Common myeloid progenitor, CD34-positive (primary cell): ENCODE measurements at regions not wholly inside any gene's neighbourhood (a gene's known extent, or its start where the extent isn't known, plus 50 kb on each side); places are given as distances from the start of the nearest gene placed in this dataset.

Experiments used
- CTCF ChIA-PET: fragments of 350-600 bp; sonication (Branson Sonifier 250); formaldehyde crosslinking; loops from one replicate; lab custom pipeline; 2021; ENCODE audit warnings: antibody characterized with exemption; lab: Charles Lee
- POLR2A ChIA-PET: fragments of 350-600 bp; sonication (Branson Sonifier 250); formaldehyde crosslinking; loops from one replicate; lab custom pipeline; 2021; ENCODE audit warnings: antibody characterized with exemption; lab: Charles Lee
- DNase-seq, 3 donors: peaks; one replicate each; pipeline versions ENCODE4 v3.0.0 to v3.0.0-alpha.2; 2013
- H3K27ac ChIP-seq, 2 experiments: 1 replicate in 1 of 2; 2 replicates in 1 of 2; pipeline ENCODE4 v1.7.0; 2013; ENCODE audit warnings: inconsistent platforms in 2 of 2, low read length in 2 of 2, mild to moderate bottlenecking in 2 of 2, low read depth in 1 of 2, moderate library complexity in 1 of 2; ENCODE audit not compliant: severe bottlenecking in 2 of 2, insufficient read depth in 1 of 2, poor library complexity in 1 of 2
- H3K27me3 ChIP-seq, 5 experiments: replicated peaks in 2 of 5; 1 replicate in 3 of 5; 2 replicates in 2 of 5; pipeline versions ENCODE4 v1.6.1 to v1.7.0; 2013; ENCODE audit warnings: low read length in 4 of 5, mild to moderate bottlenecking in 2 of 5, moderate library complexity in 2 of 5, inconsistent platforms in 1 of 5; ENCODE audit not compliant: insufficient read depth in 5 of 5, control insufficient read depth in 4 of 5
- H3K36me3 ChIP-seq, 4 experiments: 1 replicate in 2 of 4; 2 replicates in 2 of 4; pipeline versions ENCODE4 v1.6.1 to v1.7.0; 2013; ENCODE audit warnings: low read length in 3 of 4, control low read depth in 1 of 4, mild to moderate bottlenecking in 1 of 4; ENCODE audit not compliant: control insufficient read depth in 4 of 4, insufficient read depth in 4 of 4
- H3K4me1 ChIP-seq, 4 experiments: 1 replicate in 3 of 4; 2 replicates in 1 of 4; pipeline versions ENCODE4 v1.6.1 to v1.7.1; 2013; ENCODE audit warnings: low read length in 3 of 4, mild to moderate bottlenecking in 3 of 4, control low read depth in 1 of 4, inconsistent platforms in 1 of 4, moderate library complexity in 1 of 4; ENCODE audit not compliant: control insufficient read depth in 4 of 4, insufficient read depth in 4 of 4; ENCODE audit errors: control extremely low read depth in 1 of 4
- H3K4me3 ChIP-seq, 7 experiments: 1 replicate in 4 of 7; 2 replicates in 3 of 7; pipeline versions ENCODE4 v1.5.1 to v1.7.0; 2013; ENCODE audit warnings: mild to moderate bottlenecking in 7 of 7, low read length in 6 of 7, moderate library complexity in 6 of 7, inconsistent platforms in 2 of 7, low read depth in 2 of 7, control low read depth in 1 of 7; ENCODE audit not compliant: insufficient read depth in 4 of 7, control insufficient read depth in 1 of 7; ENCODE audit errors: extremely low read depth in 1 of 7
- H3K9me3 ChIP-seq, 5 experiments: 1 replicate in 4 of 5; 2 replicates in 1 of 5; pipeline versions ENCODE4 v1.6.1 to v1.7.1; 2013; ENCODE audit warnings: low read length in 4 of 5, mild to moderate bottlenecking in 2 of 5, inconsistent platforms in 1 of 5, low read depth in 1 of 5, moderate library complexity in 1 of 5; ENCODE audit not compliant: control insufficient read depth in 4 of 5, insufficient read depth in 2 of 5; ENCODE audit errors: control extremely low read depth in 1 of 5
- WGBS: methylation state at CpG from one replicate; pipeline ENCODE4 v1.1.5; 2013; ENCODE audit not compliant: insufficient coverage; 5-methylcytosine and 5-hydroxymethylcytosine counted together

DNA sequence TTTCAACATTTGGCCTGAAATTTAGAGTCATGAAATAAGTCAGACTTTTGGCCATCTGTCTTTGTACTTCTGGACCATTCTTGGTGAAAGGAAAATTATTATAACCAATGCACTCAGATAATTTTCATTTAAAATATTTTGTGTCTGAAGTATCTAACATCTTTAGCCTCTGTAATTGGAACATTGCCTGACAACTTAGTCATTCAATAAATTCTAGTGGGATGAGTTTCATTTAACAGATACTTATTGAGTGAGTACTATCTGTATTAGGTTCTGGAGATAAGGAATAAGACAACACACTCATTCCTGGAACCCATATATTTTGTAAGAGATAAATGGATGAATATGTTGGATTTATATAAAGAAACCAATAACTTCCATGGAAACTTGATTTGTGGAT lies 536.0 kb downstream of the BCKDHB start:
- no peaks in the 10 kb centered on the region for H3K4me1 ChIP-seq
- DNase-seq: no peak
- no peak overlapping the region for H3K27ac ChIP-seq
- no peak overlapping the region for H3K4me3 ChIP-seq
- H3K9me3 ChIP-seq: peaks cover 0 to 5% (median 0%) of the 10 kb centered on the region in 5 experiments
- ChIA-PET CTCF (no interaction called here), POLR2A (no interaction called here)
- H3K27me3 ChIP-seq: no peaks in the 10 kb centered on the region
- H3K36me3 ChIP-seq: no peaks in the 10 kb centered on the region

- no peak overlapping the region for H3K4me3 ChIP-seq
- no peak overlapping the region for H3K27ac ChIP-seq
- ChIA-PET POLR2A (no interaction called here), CTCF (no interaction called here)
- no peaks in the 10 kb centered on the region for H3K27me3 ChIP-seq
- WGBS: 63% methylated on average over 1 of the region's 2 CpGs
- DNase-seq: no peak
- no peaks in the 10 kb centered on the region for H3K36me3 ChIP-seq
- no peaks in the 10 kb centered on the region for H3K4me1 ChIP-seq
- peaks cover 0 to 5% (median 0%) of the 10 kb centered on the region in 5 experiments for H3K9me3 ChIP-seq
Observed at GRCh38 chr6:80641591-80641990, 535.1 kb downstream of the BCKDHB start.

- no peak for DNase-seq
- H3K36me3 ChIP-seq: no peaks in the 10 kb centered on the region
- no peaks in the 10 kb centered on the region for H3K4me1 ChIP-seq
- no peak overlapping the region for H3K27ac ChIP-seq
- ChIA-PET POLR2A (no interaction called here), CTCF (no interaction called here)
- H3K27me3 ChIP-seq: no peaks in the 10 kb centered on the region
- H3K4me3 ChIP-seq: no peak overlapping the region
- no CpG with 5 or more reads among the region's 1 CpG for WGBS
- peaks cover 0 to 5% (median 0%) of the 10 kb centered on the region in 5 experiments for H3K9me3 ChIP-seq
Observed at GRCh38 chr6:80640176-80640575, 533.7 kb downstream of the BCKDHB start.

DNA sequence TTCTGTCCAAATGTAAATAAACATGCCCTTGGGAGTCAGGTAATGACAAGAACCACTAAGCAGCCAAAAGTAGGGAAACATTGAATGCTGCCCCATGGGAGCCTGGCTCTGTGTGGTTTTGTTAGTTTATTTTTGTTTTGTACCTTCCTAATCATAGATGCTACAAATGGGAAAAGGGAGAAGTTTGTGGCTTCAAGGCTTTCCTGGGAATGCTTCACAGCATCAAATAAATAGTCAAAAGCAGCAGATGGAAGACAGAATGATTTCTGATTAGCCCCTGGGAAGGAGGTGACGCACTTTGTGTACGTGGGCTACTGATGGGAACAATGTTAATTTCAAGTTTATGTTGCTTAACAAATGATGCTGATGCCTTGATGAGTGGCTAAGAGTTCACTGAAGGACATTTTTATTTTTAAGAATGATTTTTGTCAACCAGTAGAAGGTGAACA lies 532.7 kb downstream of the BCKDHB start:
- WGBS: 95% methylated on average over 2 of the region's 2 CpGs
- Histone ChIP-seq H3K27ac (no peak overlapping the region), H3K4me3 (no peak overlapping the region), H3K27me3 (no peaks in the 10 kb centered on the region), H3K36me3 (no peaks in the 10 kb centered on the region), H3K4me1 (no peaks in the 10 kb centered on the region), H3K9me3 (no peaks in the 10 kb centered on the region)
- DNase-seq: no peak
- ChIA-PET POLR2A (no interaction called here), CTCF (no interaction called here)

DNA sequence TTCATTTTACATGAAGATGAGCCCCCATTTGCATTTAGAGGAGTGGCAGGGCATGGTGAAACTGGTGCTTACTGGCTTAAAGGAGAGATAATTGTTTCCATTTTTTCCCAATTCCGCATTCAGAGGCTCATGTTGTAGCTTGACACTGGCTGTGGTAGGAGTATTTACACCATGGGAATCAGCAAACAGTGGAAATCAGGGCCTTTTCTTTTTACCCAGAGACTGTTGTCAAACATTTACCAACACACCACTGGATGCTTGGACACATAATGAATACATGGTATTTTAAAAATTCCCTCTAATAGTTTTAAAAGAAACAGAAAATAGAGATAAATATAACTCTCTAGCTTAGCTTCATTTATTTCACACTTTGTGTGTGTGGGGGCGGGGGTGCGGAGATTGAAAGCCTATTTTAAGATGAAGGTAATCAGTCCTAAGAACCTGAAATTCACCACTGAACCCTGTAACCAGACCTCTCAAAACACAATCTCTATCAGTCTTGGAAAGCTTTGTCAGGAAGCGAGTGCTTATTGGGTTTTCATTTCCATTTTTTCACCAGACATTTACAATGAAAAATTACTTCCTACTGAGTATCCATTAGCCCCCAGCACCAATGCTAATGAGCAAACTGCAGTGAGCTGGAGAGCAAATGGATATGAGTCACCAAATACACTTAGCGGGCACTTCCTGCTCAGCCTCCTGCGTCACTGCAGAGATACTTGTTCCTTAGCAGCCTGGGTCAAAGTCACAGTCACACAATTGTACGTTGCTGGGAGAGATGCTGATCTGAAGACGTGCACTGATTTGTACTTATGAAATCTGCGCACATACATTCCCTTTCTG lies 532.0 kb downstream of the BCKDHB start:
- no peaks in the 10 kb centered on the region for H3K9me3 ChIP-seq
- H3K4me1 ChIP-seq: no peaks in the 10 kb centered on the region
- ChIA-PET POLR2A (no interaction called here), CTCF (no interaction called here)
- no peaks in the 10 kb centered on the region for H3K27me3 ChIP-seq
- no peaks in the 10 kb centered on the region for H3K36me3 ChIP-seq
- no peak overlapping the region for H3K27ac ChIP-seq
- DNase-seq: peak; percentile 29 to 78 (median 62)
- H3K4me3 ChIP-seq: no peak overlapping the region
- 0% methylated on average over 2 of the region's 9 CpGs for WGBS

- Histone ChIP-seq H3K4me1 (no peaks in the 10 kb centered on the region), H3K4me3 (no peak overlapping the region), H3K27me3 (no peaks in the 10 kb centered on the region), H3K36me3 (no peaks in the 10 kb centered on the region), H3K9me3 (no peaks in the 10 kb centered on the region), H3K27ac (no peak overlapping the region)
- no peak for DNase-seq
- CTCF ChIA-PET: interaction anchor here (0.7 to 0.8 kb wide), 2 partner anchors 33 to 806 kb away, joined by 3 read pairs; no protein-coding TSS in a partner anchor
- POLR2A ChIA-PET: no interaction called here
Observed at GRCh38 chr6:80637312-80637711, 530.8 kb downstream of the BCKDHB start.

DNA sequence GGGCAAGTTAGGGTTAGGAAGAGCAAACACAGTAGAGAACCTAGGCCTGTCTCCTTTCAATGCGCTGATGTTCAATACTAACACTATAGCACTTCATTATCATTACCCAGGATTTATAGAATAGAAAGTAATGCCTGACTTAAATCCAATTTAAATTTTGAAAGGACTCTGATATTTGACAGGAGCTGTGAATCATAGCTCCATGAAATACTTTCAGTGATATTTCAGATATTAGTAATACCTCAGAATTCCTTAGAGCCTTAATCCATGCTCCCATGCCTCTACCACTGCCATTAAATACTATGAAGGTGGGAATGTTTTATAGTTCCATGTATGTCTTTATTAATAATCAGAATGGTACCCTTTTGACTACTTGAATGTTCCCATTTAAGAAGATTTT lies 530.2 kb downstream of the BCKDHB start:
- POLR2A ChIA-PET: no interaction called here
- Histone ChIP-seq H3K27me3 (no peaks in the 10 kb centered on the region), H3K9me3 (no peaks in the 10 kb centered on the region), H3K4me1 (no peaks in the 10 kb centered on the region), H3K4me3 (no peak overlapping the region), H3K36me3 (no peaks in the 10 kb centered on the region), H3K27ac (no peak overlapping the region)
- CTCF ChIA-PET: interaction anchor here (0.7 to 0.8 kb wide), 2 partner anchors 33 to 805 kb away, joined by 3 read pairs; no protein-coding TSS in a partner anchor
- DNase-seq: no peak
- no CpG with 5 or more reads among the region's 1 CpG for WGBS
